ENCODE measurements at regions not wholly inside any gene's neighbourhood (a gene's known extent, or its start where the extent isn't known, plus 50 kb on each side); places are given as distances from the start of the nearest gene placed in this dataset.

GRCh38 chr12:124489915-124490583, 77.4 kb downstream of the NCOR2 start:
- TF ChIP-seq, protein P1, sequence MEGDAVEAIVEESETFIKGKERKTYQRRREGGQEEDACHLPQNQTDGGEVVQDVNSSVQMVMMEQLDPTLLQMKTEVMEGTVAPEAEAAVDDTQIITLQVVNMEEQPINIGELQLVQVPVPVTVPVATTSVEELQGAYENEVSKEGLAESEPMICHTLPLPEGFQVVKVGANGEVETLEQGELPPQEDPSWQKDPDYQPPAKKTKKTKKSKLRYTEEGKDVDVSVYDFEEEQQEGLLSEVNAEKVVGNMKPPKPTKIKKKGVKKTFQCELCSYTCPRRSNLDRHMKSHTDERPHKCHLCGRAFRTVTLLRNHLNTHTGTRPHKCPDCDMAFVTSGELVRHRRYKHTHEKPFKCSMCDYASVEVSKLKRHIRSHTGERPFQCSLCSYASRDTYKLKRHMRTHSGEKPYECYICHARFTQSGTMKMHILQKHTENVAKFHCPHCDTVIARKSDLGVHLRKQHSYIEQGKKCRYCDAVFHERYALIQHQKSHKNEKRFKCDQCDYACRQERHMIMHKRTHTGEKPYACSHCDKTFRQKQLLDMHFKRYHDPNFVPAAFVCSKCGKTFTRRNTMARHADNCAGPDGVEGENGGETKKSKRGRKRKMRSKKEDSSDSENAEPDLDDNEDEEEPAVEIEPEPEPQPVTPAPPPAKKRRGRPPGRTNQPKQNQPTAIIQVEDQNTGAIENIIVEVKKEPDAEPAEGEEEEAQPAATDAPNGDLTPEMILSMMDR (IDR thresholded peaks at IDR 0.05 in 8 of 11, conservative IDR thresholded peaks at IDR 0.05 in 3 of 11): no peak
- no peak for TF ChIP-seq POLR2A (IDR thresholded peaks at IDR 0.05)
